Peyer's patch (tissue), 4 donors: ENCODE measurements at regions not wholly inside any gene's neighbourhood (a gene's known extent, or its start where the extent isn't known, plus 50 kb on each side); places are given as distances from the start of the nearest gene placed in this dataset.

Source experiments
- DNase-seq, 3 donors: peaks; one replicate each; pipeline ENCODE4 v3.0.0-alpha.2; 2017 to 2019
- H3K27ac ChIP-seq, 4 donors: fragments of 200-600 bp; sonication (generic); one replicate each; pipeline ENCODE4 v1.5.1; 2016 to 2019
- H3K27me3 ChIP-seq, 2 donors: fragments of 200-600 bp; sonication (generic); one replicate each; pipeline ENCODE4 v1.5.1; 2019
- H3K36me3 ChIP-seq, 3 donors: fragments of 200-600 bp; sonication (generic); one replicate each; pipeline ENCODE4 v1.5.1; 2016 to 2019
- H3K4me1 ChIP-seq, 4 donors: fragments of 200-600 bp; sonication (generic); one replicate each; pipeline ENCODE4 v1.5.1; 2016 to 2019
- H3K4me3 ChIP-seq, 4 donors: fragments of 200-600 bp; sonication (generic); 1 replicate in 3 of 4; 2 replicates in 1 of 4; pipeline ENCODE4 v1.5.1; 2016 to 2019; ENCODE audit warnings: mild to moderate bottlenecking in 1 of 4
- H3K9me3 ChIP-seq, 4 donors: fragments of 200-600 bp; sonication (generic); one replicate each; pipeline ENCODE4 v1.5.1; 2016 to 2019; ENCODE audit warnings: mild to moderate bottlenecking in 1 of 4
- POLR2A ChIP-seq, 2 donors: fragments of 450-650 bp; IDR thresholded peaks; one replicate each; pipeline ENCODE4 v1.5.1; 2017; ENCODE audit warnings: antibody characterized with exemption in 2 of 2, mild to moderate bottlenecking in 2 of 2, moderate library complexity in 2 of 2
- TF ChIP-seq, protein P1 (sequence below), 6 experiments: fragments of 450-650 bp in 4 of 6; fragments of 200-600 bp in 2 of 6; sonication (generic) in 1 of 6; IDR thresholded peaks; one replicate each; pipeline ENCODE4 v1.5.1; 2017 to 2019; ENCODE audit warnings: antibody characterized with exemption in 6 of 6, mild to moderate bottlenecking in 3 of 6, moderate library complexity in 1 of 6

DNA sequence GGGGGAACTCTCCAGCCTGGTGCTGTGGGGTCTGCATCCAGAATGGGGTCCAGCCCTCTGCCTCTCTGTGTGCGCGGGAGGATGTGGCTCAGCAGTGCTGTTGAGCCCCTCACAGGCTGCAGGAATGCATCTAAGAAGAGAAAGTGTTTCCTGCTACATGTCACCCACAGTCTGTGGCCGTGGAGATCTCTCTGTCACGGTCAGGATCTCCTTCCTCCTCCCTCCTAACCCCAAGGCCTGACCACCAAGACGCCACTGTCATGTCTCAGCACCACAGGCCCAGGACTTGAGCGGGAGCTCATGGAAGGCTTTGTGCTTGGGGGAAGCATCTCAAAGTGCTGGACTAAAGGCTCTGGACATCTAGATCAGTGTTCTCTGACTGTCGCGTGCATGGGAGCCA lies 90.1 kb downstream of the SREK1 start:
- no peaks in the 10 kb centered on the region for H3K27me3 ChIP-seq
- no peak for TF ChIP-seq POLR2A (IDR thresholded peaks at IDR 0.05)
- TF ChIP-seq, protein P1, sequence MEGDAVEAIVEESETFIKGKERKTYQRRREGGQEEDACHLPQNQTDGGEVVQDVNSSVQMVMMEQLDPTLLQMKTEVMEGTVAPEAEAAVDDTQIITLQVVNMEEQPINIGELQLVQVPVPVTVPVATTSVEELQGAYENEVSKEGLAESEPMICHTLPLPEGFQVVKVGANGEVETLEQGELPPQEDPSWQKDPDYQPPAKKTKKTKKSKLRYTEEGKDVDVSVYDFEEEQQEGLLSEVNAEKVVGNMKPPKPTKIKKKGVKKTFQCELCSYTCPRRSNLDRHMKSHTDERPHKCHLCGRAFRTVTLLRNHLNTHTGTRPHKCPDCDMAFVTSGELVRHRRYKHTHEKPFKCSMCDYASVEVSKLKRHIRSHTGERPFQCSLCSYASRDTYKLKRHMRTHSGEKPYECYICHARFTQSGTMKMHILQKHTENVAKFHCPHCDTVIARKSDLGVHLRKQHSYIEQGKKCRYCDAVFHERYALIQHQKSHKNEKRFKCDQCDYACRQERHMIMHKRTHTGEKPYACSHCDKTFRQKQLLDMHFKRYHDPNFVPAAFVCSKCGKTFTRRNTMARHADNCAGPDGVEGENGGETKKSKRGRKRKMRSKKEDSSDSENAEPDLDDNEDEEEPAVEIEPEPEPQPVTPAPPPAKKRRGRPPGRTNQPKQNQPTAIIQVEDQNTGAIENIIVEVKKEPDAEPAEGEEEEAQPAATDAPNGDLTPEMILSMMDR (IDR thresholded peaks at IDR 0.05), result no peak

DNA sequence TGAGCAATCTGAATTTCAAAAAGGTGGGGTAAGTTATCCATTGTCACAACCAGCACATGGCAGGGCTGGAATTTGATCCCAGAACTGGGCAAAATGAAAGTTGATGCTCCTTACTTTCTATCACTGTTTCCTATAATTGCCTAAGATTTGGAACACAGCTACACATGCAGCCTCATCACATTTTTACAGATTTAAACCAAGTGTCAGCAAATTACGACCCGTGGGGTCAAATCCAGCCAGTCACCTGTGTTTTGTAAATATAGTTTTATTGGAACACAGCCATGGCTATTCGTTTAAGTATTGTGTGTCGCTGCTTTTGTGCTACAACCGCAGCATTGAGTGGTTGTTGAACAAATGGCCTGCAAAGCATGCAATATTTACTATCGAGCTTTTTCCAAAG lies 94.3 kb downstream of the SREK1 start:
- TF ChIP-seq POLR2A (IDR thresholded peaks at IDR 0.05), result no peak
- TF ChIP-seq, protein P1 (IDR thresholded peaks at IDR 0.05), result no peak
- no peaks in the 10 kb centered on the region for H3K4me1 ChIP-seq
- no peaks in the 10 kb centered on the region for H3K27me3 ChIP-seq
- no peak overlapping the region for H3K27ac ChIP-seq
- no peak overlapping the region for H3K4me3 ChIP-seq
- DNase-seq, result no peak
- no peaks in the 10 kb centered on the region for H3K36me3 ChIP-seq
- no peaks in the 10 kb centered on the region for H3K9me3 ChIP-seq

More for the DNA sequence above, 90.1 kb downstream of the SREK1 start:
- H3K36me3 ChIP-seq, result no peaks in the 10 kb centered on the region
- H3K9me3 ChIP-seq, result no peaks in the 10 kb centered on the region
- no peak overlapping the region for H3K27ac ChIP-seq
- no peaks in the 10 kb centered on the region for H3K4me1 ChIP-seq
- no peak for DNase-seq
- H3K4me3 ChIP-seq, result no peak overlapping the region

DNA sequence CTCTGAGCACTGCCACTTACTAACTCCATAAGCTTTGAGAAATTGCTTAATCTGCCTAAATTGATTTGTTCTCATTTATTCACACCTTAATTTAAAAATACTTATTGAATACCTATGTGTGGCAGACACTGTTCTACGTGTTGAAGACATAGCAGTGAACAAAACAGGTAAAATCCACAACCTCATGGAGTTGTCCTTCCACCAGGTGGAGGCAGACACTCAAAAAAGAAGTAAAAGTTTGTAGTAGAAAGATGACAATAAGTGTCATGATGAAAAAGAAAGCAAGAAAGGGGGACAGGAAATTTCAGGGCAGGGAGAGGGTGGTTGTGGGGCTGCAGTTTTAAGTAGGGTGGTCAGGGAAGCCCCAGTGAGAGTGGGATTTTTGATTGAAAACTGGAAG lies 94.9 kb downstream of the SREK1 start:
- TF ChIP-seq, protein P1 (IDR thresholded peaks at IDR 0.05), result no peak
- no peak for TF ChIP-seq POLR2A (IDR thresholded peaks at IDR 0.05)

DNA sequence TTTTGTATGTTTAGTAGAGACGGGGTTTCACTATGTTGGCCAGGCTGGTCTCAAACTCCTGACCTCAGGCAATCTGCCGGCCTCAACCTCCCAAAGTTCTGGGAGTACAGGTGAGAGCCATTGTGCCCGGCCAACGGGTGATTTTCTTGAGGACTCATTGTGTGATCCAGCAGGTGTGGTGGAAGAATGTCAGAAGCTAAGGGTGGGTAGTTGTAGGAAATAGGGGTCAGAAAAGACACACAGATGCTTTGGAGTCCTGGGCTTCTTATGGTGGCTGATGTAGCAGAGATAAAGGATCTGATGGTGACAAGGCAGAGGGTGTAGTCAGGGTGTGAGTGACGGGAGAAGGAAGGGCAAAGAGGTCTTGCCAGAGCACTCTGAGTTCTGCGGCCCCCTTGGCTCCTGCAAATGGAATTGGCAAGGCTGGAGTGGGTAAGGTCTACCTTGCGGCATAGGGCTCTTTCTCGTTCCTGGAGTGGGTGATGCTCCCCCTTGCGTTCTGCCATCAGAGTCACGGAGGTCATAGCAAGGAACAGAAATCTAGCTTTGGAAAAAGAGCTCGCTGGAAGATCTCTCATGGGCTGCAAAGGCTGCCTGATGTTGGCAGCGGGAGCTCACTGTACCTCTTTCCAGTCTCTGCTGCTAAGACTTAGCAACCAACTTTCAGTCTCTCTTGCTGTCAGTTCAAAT lies 97.2 kb downstream of the SREK1 start:
- DNase-seq, result no peak
- TF ChIP-seq, protein P1 (IDR thresholded peaks at IDR 0.05), result no peak
- no peak for TF ChIP-seq POLR2A (IDR thresholded peaks at IDR 0.05)
- no peaks in the 10 kb centered on the region for H3K4me1 ChIP-seq
- no peaks in the 10 kb centered on the region for H3K9me3 ChIP-seq
- no peaks in the 10 kb centered on the region for H3K27me3 ChIP-seq
- no peak overlapping the region for H3K4me3 ChIP-seq
- H3K36me3 ChIP-seq, result no peaks in the 10 kb centered on the region
- H3K27ac ChIP-seq, result no peak overlapping the region

More for the DNA sequence above, 94.9 kb downstream of the SREK1 start:
- no peaks in the 10 kb centered on the region for H3K4me1 ChIP-seq
- no peaks in the 10 kb centered on the region for H3K27me3 ChIP-seq
- no peak overlapping the region for H3K4me3 ChIP-seq
- H3K27ac ChIP-seq, result no peak overlapping the region
- DNase-seq, result no peak
- no peaks in the 10 kb centered on the region for H3K36me3 ChIP-seq
- H3K9me3 ChIP-seq, result no peaks in the 10 kb centered on the region

DNA sequence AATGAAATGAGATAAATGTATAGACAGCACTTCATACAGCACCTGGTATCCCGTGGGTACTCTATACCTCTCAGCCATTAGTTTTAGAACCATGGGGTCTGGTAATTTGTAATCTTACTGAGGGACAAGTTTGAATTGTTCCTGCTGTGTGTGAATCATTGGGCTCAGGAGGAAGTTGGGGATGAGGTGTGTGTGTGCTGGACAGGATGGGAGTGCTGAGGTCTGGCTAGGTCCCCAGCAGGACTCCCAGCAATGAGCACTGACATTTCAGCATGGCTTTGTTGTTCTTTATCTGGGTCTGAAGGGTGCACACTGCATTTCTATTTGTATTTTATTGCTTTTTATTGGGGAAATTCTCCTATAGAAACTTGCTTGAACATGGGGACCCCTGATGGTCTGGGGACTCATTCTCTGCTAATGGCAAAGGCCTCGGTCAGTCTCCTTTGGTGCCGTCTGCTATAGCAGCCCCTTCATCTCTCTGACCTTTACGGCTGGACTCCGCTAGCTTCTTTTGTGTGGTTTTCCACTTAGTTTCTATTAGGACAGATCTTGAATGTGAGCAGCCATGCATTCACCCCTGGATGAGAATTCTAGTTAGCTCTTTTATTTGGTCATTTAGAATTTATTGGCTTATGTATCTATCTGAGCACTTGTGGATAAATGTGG lies 98.1 kb downstream of the SREK1 start:
- no peaks in the 10 kb centered on the region for H3K36me3 ChIP-seq
- no peaks in the 10 kb centered on the region for H3K9me3 ChIP-seq
- no peak for DNase-seq
- no peaks in the 10 kb centered on the region for H3K4me1 ChIP-seq
- no peaks in the 10 kb centered on the region for H3K27me3 ChIP-seq
- H3K27ac ChIP-seq, result no peak overlapping the region
- TF ChIP-seq, protein P1 (IDR thresholded peaks at IDR 0.05), result no peak
- no peak for TF ChIP-seq POLR2A (IDR thresholded peaks at IDR 0.05)
- no peak overlapping the region for H3K4me3 ChIP-seq
